ENCODE measurements at regions not wholly inside any gene's neighbourhood (a gene's known extent, or its start where the extent isn't known, plus 50 kb on each side); places are given as distances from the start of the nearest gene placed in this dataset.

DNA sequence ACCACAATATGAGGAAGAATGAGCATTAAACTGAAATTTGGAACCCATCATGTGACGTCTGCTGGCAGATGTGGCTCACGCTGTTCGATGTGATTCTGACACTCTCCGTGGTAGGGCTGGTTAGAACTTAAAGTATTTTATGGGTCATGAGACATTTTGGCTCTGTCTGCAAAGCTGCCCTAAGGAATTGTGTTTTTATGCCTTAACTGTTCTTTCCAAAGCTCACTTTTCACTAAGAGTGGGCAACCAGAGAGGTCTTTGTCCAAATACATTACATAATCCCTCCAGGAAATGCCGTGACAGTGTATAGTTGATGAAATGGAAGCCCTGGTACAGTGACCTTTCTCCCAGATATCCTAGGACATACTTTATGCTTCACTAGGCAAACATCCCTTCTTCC lies 119.1 kb downstream of the AQP4 start:
- WGBS, 3 donors, result 28 to 68% (median 38%) methylated on average over 5 of the region's 5 CpGs
- no peak overlapping the region for H3K27ac ChIP-seq (ENCODE audit: low read depth, low read length)

GRCh38 chr18:26745288-26746181 lies 120.0 kb downstream of the AQP4 start:
- no peak overlapping the region for H3K27ac ChIP-seq (ENCODE audit: low read depth, low read length)
- WGBS, 3 donors, result 66 to 78% (median 76%) methylated on average over 6 of the region's 6 CpGs

GRCh38 chr18:26741758-26742157 lies 123.7 kb downstream of the AQP4 start:
- no peak overlapping the region for H3K27ac ChIP-seq (ENCODE audit: low read depth, low read length)
- WGBS, 3 donors, result 87 to 97% (median 94%) methylated on average over 3 of the region's 3 CpGs

- no peak overlapping the region for H3K27ac ChIP-seq (ENCODE audit: low read depth, low read length)
- 66 to 87% (median 85%) methylated on average over 1 of the region's 1 CpG for WGBS, 3 donors
Measured at GRCh38 chr18:26741048-26741447, 124.5 kb downstream of the AQP4 start.

GRCh38 chr18:26740396-26740795 lies 125.1 kb downstream of the AQP4 start:
- 88 to 92% (median 91%) methylated on average over 2 of the region's 2 CpGs for WGBS, 3 donors
- H3K27ac ChIP-seq (ENCODE audit: low read depth, low read length), result no peak overlapping the region

DNA sequence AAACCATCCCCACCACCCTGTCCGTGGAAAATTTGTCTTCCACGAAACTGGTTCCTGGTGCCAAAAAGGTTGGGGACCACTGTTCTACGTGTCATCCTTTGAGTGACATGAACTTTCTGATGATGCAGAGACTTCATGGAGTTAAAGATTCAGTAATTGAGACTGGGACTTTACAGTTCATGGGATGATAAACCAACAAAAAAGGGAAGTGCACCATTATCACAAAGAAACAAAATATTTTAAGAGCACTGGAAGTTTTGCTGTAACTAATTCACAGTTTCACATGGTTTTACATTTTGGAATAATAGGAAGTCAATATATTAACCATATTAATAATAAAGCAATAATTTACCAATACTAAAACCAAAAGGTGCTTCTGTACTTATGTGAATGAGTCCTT lies 126.8 kb downstream of the AQP4 start:
- no peak overlapping the region for H3K27ac ChIP-seq (ENCODE audit: low read depth, low read length)
- WGBS, 3 donors, result 84 to 90% (median 89%) methylated on average over 3 of the region's 3 CpGs

- no peak overlapping the region for H3K27ac ChIP-seq (ENCODE audit: low read depth, low read length)
- 85 to 100% (median 92%) methylated on average over 1 of the region's 1 CpG for WGBS, 3 donors
Measured at GRCh38 chr18:26736301-26736700, 129.2 kb downstream of the AQP4 start.

- WGBS, 3 donors, result 52 to 62% (median 60%) methylated on average over 4 of the region's 4 CpGs
- no peak overlapping the region for H3K27ac ChIP-seq (ENCODE audit: low read depth, low read length)
Measured at GRCh38 chr18:26734760-26735159, 130.7 kb downstream of the AQP4 start.

DNA sequence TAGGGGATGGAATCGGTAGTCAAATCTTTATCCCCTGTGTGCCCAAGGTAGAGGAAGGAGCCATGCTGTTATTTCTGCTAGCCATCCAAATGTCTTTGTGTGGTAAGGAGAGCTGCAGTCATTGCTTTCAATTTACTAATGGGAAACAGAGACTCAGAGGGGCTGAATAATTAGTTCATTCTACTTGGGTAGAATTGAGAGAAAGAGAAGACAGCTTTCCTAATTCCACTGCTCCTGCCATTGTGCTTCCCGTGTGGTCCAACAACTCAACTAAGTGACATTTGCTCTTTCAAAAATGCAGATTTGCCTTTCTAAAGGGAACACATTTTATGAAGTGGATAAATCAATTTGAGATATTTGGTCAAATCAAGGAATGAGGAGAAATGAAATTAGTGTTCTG lies 136.1 kb downstream of the AQP4 start:
- no peak overlapping the region for H3K27ac ChIP-seq (ENCODE audit: low read depth, low read length)
- 86 to 95% (median 92%) methylated on average over 2 of the region's 2 CpGs for WGBS, 3 donors

GRCh38 chr18:26729008-26729407 lies 136.5 kb downstream of the AQP4 start:
- H3K27ac ChIP-seq (ENCODE audit: low read depth, low read length), result no peak overlapping the region
- WGBS, 3 donors, result 81 to 84% (median 81%) methylated on average over 3 of the region's 3 CpGs

GRCh38 chr18:26723981-26724380 lies 141.5 kb downstream of the AQP4 start:
- 53 to 87% (median 61%) methylated on average over 3 of the region's 3 CpGs for WGBS, 3 donors
- H3K27ac ChIP-seq (ENCODE audit: low read depth, low read length), result no peak overlapping the region

- 57 to 82% (median 81%) methylated on average over 2 of the region's 2 CpGs for WGBS, 3 donors
- H3K27ac ChIP-seq (ENCODE audit: low read depth, low read length), result no peak overlapping the region
Measured at GRCh38 chr18:26722565-26722931, 143.0 kb downstream of the AQP4 start.

- 81 to 89% (median 84%) methylated on average over 9 of the region's 9 CpGs for WGBS, 3 donors
- no peak overlapping the region for H3K27ac ChIP-seq (ENCODE audit: low read depth, low read length)
Measured at GRCh38 chr18:26721854-26722564, 143.5 kb downstream of the AQP4 start.

DNA sequence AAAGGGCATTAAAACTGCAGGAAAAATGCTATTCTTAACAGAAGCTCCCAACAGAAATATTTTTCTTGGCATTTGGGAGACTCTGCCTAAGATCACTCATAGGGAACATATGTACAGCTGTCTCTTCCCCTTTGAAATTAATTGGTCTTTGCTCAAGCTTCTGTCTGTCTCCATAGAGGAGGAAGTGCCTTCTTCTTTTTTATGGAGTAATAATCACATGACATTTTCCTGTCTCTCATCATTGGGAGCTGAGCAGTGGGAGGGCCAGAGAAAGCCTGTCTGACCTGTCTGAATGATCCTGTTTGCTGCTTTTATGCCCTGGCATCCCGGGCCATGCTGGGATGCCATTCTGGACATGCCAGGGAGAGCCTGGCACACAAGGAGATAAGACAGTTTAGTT lies 145.6 kb downstream of the AQP4 start:
- WGBS, 3 donors, result 71 to 77% (median 72%) methylated on average over 1 of the region's 1 CpG
- no peak overlapping the region for H3K27ac ChIP-seq (ENCODE audit: low read depth, low read length)

GRCh38 chr18:26717123-26717719 lies 148.3 kb downstream of the AQP4 start:
- WGBS, 3 donors, result 68 to 80% (median 76%) methylated on average over 4 of the region's 4 CpGs
- no peak overlapping the region for H3K27ac ChIP-seq (ENCODE audit: low read depth, low read length)

DNA sequence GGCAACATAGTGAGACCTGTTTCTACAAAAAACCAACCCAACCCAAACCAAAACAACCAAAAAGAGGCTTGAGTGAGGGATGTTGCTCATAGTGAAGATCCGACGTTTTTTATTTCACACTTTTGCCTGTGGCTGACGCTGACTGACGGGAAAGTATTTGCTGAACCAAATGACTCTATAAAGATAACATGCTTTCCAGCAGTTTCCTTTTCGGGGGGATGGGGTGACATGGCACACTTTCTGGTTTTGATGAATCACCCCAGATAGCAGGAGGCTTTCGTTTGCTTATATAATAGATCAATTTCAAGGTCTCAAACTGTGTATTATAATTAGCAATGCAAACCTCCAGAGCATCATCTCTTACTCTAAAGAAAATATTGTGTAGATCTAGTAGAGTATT lies 150.8 kb downstream of the AQP4 start:
- WGBS, 3 donors, result 23 to 47% (median 46%) methylated on average over 6 of the region's 6 CpGs

DNA sequence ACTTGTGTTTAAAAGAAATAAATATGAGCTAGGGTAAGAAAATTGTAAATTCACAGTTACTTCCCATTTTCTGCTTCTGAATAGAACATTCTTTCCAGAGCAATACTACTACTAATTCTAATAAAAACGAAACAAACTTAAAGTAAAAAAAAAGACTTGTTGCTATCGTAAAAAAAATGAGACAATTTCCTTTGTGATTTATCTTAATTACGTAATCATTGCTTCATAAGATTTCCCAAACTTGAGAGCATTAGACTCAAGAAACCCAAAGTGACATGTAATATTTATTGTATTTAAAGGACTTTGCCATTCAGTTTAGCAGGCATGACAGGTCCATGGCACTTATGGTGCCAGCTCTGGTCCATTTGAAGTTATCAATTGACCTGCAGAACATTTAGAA lies 153.8 kb downstream of the AQP4 start:
- H3K27ac ChIP-seq (ENCODE audit: low read depth, low read length), result no peak overlapping the region
- WGBS, 3 donors, result 29 to 73% (median 36%) methylated on average over 3 of the region's 3 CpGs

More for the DNA sequence above, 150.8 kb downstream of the AQP4 start:
- no peak overlapping the region for H3K27ac ChIP-seq (ENCODE audit: low read depth, low read length)

DNA sequence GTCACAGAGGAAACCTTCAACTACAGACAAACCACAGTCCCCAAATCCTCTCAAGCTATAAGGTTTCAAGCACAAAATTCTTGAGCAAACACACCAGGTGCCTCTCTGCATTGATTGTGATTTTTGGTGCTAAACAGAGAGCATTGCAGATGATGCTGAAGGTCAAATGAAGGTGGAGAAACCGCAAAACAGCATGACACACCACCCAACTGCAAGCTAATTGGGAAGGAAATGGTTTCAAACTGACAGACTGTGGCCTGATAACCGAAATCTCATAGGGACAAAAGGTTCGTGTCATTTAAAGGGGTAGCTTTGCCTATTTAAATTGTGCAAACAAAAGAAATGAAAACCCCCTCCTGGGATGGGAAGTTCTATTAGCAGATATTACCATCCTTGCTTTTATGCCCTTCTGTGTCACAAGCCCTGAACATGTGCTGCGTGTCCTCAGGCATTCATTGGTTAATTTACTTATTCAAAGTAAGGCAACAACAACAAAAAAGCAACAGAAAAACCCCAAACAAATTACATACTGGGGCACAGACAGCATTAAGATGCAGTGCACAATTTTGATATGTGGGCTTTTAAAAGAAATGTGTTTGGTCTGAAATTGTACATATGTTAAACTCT lies 154.9 kb downstream of the AQP4 start:
- no peak overlapping the region for H3K27ac ChIP-seq (ENCODE audit: low read depth, low read length)
- 42 to 70% (median 45%) methylated on average over 4 of the region's 4 CpGs for WGBS, 3 donors

GRCh38 chr18:26709897-26710296 lies 155.6 kb downstream of the AQP4 start:
- 84 to 91% (median 88%) methylated on average over 1 of the region's 1 CpG for WGBS, 3 donors
- no peak overlapping the region for H3K27ac ChIP-seq (ENCODE audit: low read depth, low read length)
